Left hindlimb (tissue), 1 donor: ENCODE measurements at regions not wholly inside any gene's neighbourhood (a gene's known extent, or its start where the extent isn't known, plus 50 kb on each side); places are given as distances from the start of the nearest gene placed in this dataset.
"Not testable (repeated sequence)": the region's sequence is repeated elsewhere in the genome, so short reads cannot be mapped to it uniquely, and the experiment has no call there.

Source experiments
- DNase-seq: peaks from one replicate; pipeline ENCODE4 v3.0.0-alpha.2; 2018

DNA sequence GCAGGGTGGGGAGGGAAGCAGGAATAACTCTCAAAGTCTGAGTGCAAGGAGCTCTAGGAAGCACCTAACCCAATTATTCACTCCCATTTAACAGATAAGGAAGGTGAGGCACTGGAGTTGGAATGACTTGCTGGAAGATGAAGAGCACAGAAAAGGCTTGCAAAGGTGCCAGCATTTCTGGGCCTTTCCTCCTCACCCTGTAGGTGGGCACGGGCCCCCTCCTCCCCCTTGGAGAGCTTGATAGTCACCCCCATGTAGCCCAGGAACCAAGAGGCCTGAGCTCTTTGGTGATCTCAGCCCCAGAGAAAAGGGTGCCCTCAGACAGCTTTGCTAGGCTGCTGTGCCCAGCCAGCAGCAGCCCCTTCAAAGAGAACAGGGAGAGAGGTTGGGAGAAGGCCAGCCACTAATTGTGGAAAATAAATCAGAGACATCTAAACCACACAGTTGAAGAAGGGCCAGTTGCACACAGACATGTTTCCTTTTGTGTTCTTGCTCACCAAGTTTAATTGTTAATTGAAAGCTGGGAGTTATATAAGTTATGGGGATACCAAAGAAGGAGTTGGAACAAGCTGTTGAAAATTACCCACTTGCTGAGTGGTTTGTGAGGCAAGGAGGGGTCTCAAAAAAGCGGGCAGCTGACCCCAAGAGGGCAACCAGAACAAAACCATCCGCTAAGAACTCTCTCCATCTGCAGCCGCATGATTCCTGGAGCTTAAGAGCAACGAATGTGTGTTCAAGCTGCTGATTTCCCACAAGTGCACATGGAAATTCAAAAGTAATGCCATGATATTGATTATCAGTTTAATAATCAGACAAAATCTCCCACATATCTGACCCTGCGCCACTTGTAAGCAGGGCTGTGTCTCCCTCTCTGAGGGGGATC lies 77.0 kb downstream of the MRPL14 start:
- DNase-seq, result no peak

DNA sequence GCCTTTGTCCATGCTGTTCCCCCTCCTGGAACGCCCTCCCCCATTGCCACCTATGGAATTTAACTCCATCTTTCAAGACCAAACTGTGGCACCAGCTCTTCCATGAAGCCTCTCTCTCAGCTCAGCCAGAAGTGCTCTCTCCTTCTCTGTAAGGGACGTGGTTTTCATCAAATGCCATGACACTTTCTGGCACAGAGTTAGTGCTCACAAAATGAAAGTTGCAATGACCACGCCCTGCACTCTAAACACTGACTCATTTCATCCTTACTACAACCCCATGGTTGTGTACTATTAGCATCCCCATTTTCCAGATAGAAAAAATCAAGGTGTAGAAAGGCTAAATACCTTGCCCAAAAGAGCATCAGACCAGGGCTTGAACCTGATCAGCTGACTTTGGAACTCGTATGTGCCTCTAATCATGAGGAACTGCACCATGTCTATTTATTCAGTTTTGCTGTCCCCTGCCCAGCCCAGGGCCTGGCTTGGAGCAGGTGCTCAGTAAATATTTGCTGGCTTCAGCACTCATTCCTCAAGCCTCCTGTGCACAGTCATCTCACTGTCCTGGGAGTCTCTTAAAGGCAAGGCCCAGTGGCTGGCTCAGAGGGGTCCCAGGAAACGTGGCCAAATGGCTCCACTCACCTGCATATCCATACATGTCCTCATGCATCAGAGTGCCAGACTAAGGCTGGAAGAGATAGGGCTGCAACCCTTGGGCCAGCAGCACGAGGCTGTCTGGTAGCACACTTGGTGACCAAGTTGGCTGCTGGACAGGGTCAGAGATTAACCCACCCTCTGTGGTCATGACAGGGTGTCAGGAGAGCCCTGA lies 77.9 kb downstream of the MRPL14 start:
- DNase-seq, result no peak

DNA sequence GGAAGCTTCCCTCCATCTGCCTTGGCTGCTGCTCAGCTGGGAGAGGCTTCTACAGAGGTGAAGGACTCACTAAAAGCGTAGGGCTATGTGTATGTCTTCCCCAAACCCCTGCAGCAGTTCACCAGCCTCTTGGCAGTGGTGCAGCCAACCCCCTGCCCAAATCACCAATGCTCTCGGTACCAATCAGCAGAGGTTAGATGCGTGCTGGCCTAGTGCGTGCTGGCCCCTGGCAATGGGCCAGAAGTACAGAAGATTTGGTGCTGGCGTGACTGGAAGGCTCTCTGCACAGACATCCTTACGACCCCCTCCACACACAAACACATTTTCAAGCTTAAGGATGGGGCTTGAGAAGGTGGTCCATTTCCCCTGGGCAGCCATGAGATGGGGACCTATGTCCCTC lies 79.0 kb downstream of the MRPL14 start:
- no peak for DNase-seq

DNA sequence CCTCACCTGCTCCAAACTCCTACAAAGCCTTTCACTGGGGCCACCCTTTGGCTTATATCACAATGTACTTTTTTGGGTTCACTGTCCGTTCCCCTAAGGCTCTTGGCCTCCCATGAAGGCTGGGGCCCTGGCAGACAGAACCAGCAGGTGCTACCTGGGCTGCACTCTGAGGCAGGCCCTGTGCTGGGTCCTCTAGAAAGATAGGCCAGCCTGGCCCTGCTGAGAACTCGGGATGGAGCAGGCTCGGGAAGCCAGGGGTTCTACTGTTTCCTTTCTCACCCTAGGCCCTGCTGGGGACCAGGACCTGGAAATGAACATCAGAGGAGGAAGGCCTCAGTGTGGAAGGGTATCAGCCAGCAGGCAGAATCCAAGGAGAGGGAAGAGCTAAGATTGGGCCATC lies 79.5 kb downstream of the MRPL14 start:
- DNase-seq, result no peak

DNA sequence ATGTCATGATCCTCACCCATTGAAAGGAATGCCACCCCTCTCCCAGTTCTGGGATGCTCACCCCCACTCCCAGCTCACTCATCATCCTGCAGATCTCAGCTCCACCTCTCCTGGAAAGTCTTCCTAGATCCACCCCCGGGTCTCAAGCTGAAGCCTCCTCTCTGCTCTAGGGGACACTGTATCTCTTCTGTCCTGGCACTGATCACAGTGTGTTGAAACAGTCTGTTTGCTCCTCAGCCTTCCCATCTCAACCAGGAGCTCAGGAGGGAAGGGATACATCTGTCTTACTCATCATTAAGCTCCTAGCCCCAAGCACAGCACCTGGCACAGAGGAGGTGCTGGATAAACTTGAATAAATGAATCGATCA lies 80.1 kb downstream of the MRPL14 start:
- DNase-seq, result no peak

DNA sequence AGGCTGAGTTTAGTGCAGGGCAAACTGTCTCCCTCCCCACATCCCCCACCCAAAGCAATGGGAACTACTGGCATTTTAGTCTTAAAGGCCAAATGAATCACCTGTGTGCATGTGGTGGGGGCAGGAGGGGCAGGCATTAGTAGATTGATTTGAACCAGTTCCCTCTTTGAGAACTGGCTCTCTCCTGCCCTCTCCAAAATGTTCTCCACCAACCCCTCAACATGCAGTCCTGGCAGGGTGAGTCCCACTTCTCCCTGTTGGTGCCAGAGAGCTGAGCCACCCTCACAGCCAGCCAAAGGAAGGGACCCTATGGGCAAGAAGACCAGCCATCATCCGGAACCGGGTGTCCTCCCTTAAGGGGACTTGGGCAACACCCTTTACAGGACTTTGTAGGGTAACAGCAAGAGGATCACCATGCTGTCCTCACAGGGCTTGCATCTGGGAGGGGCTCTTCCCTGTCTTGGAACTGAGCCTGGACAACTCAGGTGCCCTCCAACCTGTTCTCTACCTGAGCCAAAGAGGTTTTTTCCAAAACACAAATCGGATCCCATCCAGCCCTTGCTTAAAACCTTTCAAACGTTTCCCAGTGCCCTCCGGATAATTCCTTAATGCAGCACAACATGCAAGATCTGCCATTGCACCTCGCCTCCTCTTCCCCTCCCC lies 80.6 kb downstream of the MRPL14 start:
- no peak for DNase-seq

DNA sequence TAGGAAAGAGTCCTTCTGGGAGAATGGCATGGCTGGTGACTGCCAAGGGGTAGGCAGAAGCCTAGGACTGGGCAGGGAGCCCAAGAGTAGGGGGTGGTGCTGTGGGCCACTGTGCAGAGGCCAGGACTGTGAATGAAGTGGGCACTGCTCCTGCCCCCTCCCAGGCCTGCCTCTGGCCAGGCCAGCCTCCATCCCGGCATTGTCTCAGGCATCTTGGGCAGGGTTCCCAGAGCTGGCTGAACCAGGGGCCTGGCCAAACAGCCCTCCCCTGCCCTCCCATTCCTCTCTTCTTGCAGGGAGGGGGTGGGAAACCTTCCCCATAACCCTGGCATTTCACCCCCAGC lies 81.6 kb downstream of the MRPL14 start:
- no peak for DNase-seq

DNA sequence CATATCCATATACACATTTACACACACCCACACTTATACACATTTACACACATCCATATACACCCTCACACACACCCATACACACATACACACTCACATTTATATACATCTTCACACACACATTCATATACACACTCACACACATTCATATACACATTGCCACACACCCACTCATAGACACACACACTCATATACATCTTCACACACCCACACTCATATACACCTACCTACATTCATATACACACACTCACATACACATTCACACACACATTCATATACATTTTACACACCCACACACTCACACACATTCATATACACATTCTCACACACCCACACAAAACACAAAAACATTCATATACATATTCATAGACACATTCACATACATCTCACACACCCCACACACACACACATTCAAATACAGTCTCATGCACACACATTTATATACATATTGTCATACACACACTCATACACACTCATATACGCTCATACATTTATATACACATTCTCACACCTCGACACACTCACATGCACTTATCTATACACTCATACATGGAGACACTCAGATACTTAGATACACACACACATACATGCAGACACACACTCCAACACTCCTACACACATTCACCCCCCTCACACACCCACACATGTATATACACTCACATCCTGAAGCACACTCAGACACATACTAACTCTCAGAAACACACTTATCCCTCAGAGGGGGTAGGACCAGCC lies 82.1 kb downstream of the MRPL14 start:
- DNase-seq, result no peak

DNA sequence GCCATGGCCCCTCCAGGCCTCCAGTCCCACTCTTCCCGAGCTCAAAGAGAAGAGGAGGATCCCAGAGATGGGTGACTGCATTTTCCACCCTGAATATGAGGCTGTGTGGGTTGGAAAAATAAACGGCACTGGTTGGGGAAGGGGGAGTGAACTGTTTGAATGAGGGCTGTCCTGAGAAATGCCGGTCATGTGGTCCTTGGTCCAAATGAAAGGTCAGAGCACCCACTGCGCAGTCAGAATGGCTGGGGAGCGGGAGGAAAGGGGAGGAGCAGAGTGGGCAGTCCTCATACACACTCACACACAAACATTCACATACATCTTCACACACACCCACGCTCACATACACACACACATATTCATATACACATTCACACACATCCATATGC lies 83.1 kb downstream of the MRPL14 start:
- DNase-seq, result no peak

DNA sequence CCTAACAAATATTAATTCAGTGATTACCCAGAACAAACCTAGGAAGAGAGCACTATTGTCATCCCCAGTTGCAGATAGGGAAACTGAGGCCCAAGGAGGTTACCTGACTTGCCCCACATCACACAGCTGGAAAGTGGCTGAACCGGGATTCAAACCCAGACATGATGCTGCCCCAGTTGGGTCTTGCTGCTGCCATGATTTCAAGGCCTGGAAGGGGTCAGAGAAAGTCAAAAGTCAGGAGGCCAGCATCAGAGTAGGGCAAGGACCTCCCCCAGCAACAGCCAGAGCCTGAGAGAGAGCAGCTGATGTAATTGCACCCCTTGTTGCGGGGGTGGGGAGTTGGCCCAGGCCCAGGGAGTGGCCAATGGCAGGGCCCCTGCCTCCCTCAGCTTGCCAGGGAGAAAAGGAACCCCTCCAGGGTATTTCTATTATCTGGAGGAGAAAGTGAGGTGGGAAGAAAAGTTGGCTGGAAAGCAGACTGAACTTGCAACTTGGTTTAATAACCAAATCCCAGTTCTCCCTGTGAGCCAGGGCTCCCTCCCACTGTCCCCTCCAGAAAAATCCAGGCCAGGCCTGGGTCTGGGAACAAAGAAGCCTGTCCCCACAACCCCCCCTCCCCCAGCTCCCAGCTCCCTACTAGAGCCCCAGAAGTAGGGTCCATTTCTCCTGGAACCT lies 83.6 kb downstream of the MRPL14 start:
- no peak for DNase-seq

DNA sequence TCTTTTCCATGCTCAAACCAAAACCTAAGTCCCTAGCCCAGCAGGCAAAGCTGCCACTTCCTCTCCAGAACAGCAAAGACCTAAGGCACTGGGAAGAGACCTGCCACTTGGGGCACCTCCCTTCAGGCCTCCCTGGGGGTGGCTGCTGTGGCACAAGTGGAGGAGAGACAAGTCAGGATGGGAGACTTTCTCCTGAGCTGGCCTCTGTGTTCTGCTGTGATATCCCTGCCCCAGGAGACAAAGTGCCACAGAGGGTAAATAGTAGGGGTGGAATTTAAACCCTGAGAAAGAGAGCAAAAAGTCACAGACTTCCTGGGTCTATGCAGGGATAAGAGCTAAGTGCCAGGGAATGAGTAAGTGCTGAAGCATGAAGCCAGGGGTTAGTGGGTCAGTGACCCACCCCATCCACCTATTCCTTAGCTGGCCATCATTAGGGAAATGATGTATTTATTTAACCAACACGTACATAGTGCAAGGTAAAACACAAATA lies 84.2 kb downstream of the MRPL14 start:
- DNase-seq, result no peak

DNA sequence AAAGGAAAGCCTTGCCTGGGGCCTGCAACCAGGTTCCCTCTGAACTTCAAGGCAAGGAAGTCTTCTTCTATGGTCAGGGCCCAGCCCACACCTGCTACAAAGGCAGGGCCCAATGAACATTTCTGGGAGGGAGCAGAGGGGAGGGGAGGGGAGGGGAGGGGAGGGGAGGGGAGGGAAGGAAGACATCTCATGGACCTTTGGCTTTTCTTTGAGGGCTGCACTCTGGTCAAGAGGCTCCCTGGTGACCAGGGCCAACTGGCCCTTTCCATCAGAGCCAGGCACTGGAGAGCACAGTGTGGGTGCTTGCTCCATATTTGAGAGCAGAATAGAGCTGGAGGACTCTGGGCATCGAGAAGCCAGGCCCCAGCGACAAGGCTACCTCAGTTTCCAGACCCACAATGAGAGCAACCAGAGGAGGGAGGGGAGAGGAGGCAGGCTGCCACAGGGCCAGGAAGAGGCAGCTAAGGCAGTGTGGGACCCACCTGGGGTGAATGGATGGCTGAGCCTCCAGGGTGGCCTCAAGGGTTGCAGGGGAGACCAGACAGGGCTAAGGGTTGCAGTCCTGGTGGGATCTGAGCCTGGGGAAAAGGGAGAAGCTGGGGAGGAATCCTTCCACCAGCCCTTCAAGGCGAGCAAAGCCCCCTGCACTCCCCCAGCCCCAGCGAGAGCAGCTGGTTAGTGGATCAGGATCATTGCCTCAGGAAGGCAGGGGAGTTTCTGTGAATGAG lies 84.8 kb downstream of the MRPL14 start:
- no peak for DNase-seq

DNA sequence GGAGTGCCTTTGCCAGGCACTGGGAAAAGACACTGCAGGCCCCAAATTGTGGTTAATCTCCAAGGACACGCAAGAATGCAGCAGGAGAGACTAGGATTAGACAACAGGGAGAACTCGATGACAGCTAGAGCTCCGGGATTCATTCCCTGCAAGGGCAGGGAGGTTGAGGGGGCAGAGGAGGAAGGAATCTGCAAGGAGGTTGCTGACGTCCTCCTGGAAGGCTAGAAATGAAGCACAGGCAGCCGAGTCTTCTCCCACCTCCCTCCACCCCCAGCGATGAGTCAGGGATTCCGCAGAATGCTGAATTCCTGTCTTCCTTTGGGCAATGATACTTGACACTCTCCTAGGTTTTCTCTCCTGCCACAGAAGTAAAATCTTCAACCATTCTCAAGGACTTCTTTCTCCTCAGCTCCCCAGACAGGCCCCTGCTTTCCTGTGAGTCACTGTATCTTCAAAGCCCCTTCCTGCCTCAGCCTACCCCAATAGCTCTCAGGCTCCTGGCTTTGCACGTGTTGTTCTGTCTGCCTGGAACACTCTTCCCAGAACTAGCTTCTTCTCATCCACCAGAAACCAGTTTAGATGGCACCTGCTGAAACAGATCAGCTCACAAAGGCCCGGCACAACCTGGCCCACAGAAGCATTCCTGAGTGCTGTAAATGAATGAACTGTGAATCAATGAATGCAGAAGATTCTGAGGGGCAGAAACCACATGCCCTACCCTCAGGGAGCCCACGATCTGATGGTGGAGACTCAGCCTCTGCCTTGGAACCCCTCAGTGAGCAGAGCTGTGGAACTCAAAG lies 85.6 kb downstream of the MRPL14 start:
- peak; percentile 86 for DNase-seq

DNA sequence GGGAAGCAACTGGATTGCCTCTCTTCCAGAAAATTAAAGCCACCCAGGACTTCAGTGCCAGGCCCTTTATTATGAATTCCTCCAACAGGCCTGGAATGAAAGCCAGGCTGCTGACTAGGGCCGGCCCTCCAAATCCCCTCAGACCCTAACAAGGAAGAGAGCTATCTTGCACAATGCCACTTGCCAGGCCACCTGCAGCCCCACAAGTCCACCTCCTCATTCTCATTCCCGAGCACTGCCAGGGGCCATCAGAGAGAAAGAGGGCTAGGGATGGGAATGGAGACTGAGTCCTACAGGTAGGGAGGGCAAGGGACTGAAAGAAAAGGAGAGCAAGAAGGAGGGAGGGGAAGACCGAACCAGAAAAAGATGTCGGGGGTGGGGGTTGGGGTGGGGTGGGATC lies 86.5 kb downstream of the MRPL14 start:
- no peak for DNase-seq

DNA sequence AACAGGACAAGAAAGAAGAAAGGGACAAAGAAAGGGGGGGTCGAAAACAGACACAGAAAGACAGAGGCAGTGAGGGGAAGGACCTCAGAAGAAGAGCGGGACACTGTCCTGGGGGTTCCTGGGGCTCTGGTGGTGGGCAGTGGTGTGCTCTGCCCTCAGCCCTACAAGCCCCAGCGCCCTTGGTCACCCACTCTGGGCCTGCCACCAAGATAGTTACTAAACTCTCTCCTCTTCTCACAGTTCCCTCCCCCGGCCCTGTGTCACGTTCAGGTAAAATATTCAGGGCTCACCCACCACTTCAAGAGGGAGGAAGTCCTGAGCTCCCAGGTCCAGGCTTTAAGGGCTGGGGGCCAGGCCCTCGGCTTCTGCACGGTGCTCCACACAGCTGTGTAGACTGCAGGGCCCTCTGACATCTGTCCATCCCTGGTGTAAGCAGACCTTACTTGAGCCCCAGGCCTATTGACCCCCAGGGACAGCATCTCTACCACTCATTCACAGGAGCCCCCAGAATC lies 87.4 kb downstream of the MRPL14 start:
- no peak for DNase-seq

DNA sequence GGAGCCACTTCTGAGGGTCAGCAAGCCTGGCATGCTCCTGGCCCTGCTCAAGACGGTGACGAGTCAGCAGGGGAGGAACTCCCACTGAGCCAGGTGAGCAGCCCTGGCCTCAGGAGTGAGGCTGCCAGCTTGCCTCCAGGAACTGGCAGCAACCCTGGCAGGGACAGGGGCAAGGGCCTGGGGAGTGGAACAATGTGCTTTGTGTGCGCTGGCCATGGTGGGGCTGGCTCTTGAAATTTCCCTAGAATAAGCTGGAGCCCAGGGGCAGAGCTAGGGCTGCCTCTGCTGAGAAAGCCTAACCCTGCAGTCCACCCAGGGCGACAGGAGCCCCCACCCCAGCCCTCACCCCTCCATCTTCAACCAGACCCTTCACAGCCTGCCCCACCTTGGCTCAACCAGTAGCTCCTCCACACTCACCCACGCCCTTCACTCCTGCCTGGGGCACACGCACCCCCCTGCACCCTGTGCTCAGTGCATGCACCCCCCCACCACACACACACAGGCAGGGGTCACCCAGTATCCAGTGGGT lies 88.0 kb downstream of the MRPL14 start:
- no peak for DNase-seq

DNA sequence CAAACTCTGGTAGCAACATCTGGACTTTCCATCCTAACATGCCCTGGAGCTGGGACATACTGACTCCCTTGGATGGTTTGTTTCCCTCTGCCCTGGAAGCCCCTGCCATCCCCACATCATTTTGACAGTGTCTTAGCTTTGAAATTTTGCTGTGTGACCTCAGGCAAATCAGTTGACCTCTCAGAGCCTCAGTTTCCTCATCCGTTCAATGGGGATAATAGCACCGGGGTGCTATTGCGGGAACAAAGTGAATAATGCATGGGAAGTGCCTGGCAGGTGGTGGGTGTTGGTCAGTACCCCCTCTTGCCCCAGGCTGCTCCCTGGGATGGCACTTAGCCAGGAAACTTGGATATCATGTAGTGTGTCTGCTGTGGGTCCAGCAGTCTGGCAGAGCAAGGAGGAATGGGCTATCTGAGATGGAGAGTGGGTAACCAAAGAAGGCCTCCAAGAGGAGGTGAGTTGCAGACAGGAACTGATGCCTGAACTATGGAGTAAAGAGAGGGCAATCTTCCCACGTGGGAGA lies 88.6 kb downstream of the MRPL14 start:
- DNase-seq, result no peak

DNA sequence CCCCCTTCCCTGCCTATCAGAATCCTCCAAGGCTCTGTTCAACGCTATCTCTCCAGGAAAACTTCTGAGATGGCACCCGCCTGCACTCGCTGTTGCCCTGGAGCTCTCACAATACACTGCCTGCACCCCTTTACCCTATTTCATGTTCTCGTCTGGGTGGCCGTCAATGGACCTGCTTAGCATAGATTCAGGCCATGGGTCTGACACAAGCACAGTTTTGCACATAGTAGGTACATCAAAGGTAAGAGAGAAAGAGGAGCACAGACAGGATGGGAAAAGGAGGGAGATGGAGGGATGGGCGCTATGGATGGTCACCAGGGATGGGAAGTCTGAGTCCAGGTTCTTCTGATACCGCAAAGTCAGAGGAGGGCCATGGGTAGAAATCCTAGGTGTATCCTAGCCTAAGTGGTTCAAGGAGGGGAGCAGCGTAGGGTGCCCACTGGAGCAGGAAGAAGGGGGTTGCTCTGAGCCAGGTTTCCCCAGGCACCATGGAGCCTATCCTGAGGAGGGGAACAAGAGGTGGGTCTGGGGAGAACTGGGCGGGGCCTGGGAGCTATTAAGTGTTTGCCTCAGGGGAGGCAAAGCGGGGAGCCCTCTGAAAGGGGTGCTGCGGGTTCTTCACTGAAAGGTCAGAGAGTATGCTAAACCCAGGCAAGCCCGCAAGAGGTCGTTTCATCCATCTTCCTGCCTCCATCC lies 89.3 kb downstream of the MRPL14 start:
- DNase-seq, result peak; percentile 17

DNA sequence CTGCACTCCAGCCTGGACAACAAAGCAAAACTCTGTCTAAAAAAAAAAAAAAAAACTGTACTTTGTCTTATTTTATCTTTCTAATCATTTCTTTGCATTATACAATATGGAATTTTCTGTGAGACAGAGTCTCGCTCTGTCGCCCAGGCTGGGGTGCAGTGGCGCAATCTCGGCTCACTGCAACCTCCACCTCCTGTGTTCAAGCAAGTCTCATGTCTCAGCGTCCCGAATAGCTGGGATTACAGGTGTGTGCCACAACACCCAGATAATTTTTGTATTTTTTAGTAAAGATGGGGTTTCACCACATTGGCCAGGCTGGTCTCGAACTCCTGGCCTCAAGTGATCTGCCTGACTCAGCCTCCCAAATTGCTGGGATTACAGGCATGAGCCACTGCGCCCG lies 90.0 kb downstream of the MRPL14 start:
- DNase-seq, result not testable (repeated sequence)
